Pons (tissue), 1 donor: ENCODE measurements at regions not wholly inside any gene's neighbourhood (a gene's known extent, or its start where the extent isn't known, plus 50 kb on each side); places are given as distances from the start of the nearest gene placed in this dataset.
"Not testable (repeated sequence)": the region's sequence is repeated elsewhere in the genome, so short reads cannot be mapped to it uniquely, and the experiment has no call there.

Experiments
- DNase-seq: peaks from one replicate; pipeline ENCODE4 v3.0.0-alpha.2; 2016; ENCODE audit warnings: low spot score

DNA sequence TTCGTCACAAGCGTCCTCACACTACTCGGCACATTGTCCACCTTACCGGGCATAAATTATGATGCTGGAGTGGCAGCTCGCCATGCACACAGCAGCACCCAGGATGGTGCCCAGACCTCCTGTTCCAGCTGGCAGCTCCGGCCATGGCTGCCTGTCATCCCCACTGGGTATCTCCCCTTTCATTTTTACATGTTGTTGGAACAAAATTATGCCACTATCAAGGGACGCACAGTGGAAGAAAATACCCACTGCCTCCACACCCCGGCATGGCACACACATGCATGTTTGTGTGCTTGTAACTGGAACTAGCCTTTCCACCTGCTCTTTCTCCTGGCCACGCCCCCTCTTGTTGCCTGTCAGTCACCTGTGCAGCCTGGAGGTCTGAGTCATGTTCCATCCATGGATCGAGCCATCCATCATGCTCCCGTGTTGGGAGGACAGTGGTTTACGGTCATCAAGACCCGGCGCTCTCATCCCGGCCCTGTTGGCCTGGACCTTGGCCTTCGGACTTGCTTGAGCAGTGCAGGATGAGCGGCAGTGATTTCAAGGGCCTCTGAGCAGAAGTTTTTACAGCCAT lies 1069.6 kb downstream of the BRD1 start:
- no peak for DNase-seq

DNA sequence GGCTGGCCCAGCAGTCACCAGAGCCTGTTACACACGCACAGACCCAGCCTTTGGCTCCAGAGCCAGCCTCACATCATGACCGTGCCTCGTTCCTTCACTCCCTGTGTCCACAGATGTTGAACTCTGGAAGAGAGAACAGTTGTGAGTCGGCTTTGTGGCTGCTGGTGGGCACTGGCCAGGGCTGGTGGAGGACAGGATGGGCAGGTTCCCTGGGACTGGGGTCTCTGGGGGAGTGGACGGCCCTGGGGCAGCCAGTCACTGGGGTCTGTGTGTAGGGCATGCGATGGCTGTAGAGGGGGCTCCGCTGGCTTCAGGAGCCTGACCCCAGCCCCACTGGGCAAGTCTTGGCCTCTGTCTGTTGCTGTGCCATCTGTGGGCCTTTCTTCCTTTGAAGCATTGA lies 1070.1 kb downstream of the BRD1 start:
- DNase-seq = no peak

DNA sequence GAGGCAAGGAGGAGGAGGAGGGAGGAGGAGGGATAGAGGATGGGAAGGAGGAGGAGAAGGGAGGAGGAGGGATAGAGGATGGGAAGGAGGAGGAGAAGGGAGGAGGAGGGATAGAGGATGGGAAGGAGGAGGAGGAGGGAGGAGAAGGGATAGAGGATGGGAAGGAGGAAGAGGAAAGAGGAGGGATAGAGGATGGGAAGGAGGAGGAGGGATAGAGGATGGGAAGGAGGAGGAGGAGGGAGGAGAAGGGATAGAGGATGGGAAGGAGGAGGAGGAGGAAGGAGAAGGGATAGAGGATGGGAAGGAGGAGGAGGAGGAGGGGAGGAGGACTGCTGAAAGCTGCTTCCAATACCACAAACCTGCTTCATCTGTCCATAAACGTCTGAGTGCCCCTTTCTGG lies 1070.5 kb downstream of the BRD1 start:
- not testable (repeated sequence) for DNase-seq

DNA sequence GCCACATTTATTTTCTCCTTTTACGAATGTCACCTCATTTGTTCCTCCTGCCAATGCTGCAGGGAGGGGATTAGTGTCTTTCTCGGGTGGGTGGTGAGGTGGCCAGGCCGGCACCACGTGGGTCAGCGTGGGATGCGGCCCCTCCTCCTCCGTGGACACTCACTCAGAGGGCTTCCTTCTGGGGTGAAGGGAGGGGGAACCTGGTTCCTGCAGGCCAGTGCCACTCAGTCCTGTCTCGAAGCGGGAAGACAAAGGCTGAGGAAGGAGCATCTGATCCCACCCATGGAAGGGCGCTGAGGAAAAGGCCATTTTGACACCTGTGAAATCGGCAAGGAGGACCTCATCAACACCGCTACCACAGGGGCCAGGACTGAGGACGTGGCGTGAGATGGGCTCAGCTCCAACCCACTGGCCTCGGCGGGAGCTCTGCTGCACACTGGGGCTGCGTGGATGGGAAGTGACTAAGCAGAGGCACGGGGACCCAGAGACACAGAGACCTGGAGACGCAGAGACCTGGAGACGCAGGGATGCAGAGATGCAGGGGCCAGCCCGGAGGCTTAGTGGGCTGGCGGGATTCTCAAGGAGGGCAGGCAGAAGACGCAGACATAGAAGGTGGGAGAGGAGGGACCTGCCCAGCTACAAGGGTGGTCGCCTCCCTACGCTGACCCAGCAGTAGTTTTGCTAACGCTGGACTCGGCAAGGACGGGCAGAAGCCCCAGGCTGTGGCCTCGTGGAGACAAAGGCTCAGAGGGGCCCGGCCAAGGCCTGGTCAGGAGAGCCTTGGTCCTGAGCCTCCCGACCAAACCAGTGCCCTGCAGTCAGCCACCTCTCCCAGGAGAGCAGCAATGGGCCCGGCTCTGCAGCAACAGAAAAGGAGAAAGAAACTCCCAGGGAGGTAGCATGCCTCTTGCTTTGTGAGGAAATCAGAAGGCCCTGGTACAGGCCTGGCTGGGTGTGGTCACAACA lies 1071.2 kb downstream of the BRD1 start:
- DNase-seq = no peak

DNA sequence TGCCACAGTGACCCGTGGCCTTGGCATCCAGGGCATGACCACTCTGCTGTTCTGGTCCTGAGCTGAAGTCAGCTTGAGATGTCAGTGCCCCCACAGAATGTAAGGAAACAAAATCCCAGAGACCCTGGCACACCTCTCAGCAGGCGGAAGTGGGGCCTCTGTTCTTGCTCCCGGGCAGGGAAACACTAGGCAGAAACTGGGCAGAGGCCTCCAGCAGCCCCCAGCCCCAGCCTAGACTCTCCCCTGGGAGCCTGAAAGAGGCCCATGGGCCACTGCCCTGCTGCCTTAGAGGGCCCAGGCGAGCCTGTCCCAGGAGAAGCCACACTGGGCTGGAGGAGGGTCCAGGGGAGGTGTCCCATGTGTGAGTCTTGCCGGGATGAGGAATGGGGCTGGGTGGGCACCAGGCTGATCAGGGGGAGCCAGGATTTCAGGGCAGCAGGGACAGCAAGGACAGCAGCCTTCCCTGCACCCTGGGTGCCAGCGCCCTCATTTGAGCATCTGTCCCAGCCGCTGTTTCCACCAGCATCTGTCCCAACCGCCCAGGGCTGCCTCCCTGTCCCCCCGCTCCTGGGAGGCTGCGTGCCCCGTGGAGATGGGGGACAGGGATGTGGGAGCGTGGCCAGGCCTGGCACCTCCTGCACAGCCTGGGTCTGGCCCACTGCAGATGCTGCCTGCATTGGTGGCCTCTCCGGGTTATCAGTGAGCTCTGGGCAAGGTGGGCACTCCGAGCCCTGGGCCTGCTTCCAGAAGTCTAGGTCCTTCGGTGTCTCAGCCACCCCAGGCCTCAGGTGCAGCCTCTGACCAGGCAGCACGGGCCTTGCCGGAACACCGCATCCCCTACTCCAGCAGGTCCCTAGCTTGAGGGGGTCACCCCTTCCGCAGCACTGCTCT lies 1072.4 kb downstream of the BRD1 start:
- no peak for DNase-seq

DNA sequence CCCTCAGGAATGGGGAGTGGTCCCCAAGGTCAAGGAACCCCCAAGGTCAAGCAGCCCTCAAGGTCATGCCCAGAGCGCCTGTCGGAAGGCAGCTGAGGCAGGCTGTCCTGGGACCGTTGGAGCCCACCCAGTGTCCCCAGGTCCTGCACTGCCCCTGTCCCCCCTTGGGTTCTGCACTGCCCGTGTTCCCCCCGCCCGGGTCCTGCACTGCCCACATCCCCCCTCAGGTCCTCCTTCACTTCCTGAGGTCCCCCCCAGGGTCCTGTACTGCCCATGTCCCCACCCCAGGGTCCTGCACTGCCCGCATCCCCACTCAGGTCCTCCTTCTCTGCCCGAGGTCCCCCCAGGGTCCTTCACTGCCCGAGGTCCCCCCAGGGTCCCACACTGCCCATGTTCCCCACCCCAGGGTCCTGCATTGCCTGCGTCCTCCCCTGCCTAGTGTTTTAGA lies 1073.0 kb downstream of the BRD1 start:
- no peak for DNase-seq

DNA sequence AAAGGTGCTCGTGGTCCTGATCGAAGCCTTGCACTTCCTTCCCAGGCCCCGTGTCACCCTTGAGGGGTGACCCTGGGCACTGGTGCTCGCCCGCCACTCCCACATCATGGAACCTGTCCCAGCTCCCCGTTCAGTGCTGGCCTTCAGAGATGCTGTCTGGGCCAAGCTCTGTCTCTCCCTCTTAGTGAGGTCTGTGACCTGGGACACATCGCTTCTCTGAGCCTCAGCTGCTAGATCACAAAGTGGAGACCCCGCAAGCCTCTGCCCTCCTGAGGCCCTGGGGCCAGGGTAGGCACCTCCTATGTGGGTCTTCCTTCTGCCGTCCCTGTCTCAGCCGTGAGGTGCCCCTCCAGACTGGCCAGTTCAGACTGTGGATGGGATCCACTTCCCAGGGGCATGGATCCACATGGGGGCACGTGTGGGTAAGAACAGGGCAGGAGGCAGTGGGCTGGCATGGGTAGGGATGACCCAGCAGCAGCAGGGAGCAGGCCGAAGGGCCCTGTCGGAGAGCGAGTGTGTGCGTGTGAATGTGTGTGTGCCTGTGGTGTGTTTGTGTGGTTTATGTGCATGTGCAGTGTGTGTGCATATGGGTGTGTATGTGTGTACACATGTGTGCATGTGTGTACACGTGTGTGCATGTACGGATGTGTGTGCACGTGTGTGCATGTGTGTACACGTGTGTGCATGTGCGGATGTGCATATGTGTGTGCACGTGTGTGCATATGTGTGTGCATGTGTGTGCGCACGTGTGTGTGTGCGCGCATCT lies 1073.7 kb downstream of the BRD1 start:
- DNase-seq = no peak

DNA sequence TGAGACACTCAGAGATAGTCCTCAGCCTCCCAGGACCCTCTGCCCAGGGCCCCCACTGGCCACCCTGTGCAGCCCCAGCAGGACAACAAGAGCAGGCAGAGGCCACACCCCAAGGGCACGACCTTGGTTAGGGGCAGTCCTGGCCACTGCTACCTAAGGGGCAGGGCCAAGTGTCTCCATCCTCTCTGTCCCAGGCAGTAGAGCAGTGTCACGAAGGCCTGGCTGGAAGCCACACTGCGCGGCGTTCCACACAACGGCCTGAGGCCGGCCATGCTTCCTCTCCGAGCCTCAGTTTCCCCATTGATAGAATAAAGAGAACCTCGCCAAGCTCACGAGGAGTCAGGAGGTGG lies 1074.3 kb downstream of the BRD1 start:
- no peak for DNase-seq

DNA sequence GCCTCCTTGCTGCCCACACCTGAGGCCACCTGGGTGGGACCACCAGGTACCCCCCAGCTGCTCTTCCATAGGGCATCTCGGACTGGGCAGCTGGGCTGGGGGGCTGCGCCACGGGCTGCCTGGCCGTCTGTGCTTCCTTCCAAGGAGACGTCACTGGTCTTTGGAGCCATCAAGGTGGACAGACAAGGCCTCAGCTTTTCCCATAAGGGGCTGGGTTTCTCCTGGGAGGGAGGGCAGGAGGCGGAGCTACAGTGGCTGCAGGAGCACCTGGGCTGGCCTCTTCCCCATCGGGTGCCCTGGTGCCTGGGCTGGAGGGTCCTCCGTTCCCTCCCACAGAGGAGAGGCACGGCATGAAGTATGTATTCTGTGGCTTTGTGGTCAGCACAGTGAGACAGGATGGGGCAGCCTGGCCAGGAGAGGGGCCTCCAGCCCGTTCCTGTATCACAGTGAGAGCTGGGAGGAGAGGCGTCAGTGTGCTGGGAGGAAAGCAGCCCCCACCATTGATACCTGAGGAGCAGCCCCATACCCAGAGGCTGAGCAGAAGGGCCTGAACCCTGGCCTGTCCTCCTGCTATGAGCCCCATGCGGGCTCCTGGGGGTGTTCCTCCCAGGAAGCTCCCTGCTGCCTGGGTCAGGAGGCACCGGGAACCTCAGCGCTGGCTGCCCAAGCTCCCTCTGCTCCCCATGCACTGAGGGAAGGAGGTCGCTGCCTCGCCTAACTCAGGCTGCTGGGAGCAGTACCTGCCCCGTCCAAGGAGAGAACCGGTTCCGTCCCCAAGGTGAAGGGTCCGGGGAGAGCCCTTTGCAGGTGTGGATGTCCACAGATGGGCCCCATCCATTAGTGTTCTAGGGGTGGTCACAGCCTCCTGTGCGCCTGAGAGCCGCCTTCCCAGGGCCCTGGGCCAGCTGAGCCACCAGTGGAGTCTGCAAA lies 1075.0 kb downstream of the BRD1 start:
- DNase-seq = no peak

DNA sequence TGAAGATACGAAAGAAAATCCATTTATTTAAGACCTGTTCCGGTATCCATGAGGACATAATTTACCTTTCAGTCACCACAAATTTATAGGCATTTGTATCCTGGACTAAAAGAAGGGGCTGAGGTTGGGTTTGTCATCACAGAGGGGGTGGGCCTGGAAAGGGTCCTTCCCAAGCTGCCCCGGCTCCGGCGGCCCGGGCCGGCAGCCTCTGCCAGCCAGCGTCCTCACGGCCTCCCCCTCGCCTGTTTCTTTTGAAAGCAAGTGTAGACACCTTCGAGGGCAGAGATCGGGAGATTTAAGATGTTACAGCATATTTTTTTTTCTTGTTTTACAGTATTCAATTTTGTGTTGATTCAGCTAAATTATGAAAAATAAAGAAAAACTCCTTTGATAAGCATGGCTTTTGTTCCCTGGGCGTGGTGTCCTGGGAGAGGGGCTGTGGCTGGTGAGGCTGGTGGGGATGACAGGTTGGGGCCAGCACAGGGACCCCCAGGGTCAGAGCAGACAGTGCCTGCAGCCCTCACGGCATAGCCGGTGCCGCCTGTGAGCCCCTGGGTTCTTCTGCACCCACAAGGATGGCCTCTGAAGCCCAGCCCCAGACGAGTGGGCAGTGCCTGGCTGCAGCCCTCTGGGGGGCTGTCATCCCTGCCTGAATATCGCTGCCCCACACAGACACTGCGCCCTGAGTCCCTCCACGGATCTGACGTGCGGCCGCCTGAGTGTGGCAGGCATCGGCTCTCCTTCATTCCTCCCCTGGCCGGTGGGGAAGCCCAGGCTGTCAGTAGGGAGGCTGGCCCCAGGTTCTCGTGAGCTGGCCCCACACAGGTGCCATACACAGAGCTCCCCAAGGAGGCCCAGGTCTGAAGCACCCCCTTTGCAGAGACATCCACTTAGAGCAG lies 1075.9 kb downstream of the BRD1 start:
- DNase-seq = no peak

DNA sequence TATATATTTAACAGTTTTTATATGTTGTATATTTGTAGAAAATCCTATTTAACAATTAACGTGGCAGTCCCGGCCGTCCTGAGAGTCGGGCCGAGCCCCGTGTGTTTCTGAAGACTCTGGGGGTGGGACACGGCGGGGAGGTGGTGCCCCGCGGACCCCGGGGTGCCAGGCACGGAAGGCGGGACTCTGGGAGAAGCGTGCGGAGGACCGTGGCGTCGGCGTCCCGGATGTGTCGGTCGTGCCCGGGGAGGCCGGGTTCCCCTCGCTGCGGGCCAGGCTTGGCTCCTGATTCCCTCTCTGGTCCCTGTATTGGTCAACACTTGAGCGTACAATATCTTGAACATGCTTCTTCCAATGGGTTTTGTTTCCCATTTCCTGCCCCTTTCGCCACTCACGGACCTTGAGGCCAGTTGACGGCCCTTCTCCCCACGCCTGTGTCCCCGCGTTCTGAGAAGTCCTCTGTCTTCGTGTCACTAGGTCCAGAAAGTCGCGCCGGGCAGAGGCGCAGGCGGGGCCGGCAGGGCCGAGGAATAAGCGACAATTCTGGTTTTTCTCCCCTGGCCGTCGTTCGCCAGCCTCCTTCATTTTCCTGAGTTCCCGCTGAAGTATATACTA lies 1076.7 kb downstream of the BRD1 start:
- no peak for DNase-seq

DNA sequence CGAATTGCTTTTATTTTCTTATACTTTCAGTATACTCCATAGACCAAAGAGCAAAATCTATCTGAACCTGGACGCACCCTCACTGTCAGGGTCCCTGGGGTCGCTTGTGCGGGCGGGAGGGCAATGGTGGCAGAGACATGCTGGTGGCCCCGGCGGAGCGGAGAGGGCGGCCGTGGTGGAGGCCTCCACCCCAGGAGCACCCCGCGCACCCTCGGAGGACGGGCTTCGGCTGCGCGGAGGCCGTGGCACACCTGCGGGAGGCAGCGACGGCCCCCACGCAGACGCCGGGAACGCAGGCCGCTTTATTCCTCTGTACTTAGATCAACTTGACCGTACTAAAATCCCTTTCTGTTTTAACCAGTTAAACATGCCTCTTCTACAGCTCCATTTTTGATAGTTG lies 1077.4 kb downstream of the BRD1 start:
- DNase-seq = no peak

DNA sequence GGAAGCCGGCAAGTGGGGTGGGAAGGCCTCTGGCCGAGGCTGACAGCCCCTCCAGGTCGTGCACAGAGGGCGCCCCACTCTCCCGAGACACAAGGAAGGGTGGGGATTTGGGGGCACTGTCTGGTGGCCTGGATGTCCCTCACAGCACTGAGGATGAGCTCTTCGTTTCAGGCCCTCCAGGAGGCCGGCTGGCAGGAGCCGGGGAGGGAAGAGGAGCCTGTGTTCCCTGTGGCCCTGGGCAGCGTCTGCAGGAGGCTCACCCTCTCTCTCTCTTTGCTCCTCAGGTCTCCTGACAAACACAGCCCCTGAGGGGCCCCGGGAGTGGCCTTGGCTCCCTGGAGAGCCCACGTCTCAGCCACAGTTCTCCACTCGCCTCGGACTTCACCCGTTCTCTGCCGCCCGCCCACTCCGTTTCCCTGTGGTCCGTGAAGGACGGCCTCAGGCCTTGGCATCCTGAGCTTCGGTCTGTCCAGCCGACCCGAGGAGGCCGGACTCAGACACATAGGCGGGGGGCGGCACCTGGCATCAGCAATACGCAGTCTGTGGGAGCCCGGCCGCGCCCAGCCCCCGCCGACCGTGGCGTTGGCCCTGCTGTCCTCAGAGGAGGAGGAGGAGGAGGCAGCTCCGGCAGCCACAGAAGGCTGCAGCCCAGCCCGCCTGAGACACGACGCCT lies 1078.0 kb downstream of the BRD1 start:
- no peak for DNase-seq

DNA sequence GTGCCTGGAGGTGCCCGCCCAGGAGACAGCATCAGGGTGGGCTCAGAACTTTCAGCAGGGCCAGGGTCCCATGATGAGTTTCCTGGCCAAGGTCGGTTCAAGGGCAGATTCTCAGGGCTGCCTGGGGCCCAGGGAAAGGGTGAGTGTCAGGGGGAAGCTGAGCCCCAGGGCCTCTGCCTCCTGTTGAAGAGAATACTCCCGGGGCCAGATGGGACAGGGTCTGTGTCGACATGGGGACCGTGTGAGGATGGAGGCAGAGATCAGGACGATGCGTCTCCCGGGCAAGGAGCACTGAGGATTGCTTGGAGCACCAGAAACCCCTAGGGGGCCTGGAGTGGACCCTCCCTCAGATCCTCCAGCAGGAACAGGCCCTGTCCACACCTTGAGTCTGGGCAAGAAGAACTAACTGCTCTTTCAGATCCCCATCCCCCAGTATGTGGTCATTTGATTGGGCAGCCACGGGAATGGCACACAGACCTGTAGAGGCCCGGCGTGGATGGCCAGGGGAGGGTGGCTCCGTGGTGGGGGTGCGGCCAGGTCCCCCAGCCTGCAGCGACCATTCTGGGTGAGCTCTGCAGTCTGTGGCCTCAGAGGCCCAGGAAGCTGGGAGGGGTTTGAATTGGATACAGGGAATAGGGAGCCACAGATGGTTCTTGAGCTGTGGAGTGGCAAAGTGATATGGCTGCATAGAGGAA lies 1078.7 kb downstream of the BRD1 start:
- DNase-seq = no peak

DNA sequence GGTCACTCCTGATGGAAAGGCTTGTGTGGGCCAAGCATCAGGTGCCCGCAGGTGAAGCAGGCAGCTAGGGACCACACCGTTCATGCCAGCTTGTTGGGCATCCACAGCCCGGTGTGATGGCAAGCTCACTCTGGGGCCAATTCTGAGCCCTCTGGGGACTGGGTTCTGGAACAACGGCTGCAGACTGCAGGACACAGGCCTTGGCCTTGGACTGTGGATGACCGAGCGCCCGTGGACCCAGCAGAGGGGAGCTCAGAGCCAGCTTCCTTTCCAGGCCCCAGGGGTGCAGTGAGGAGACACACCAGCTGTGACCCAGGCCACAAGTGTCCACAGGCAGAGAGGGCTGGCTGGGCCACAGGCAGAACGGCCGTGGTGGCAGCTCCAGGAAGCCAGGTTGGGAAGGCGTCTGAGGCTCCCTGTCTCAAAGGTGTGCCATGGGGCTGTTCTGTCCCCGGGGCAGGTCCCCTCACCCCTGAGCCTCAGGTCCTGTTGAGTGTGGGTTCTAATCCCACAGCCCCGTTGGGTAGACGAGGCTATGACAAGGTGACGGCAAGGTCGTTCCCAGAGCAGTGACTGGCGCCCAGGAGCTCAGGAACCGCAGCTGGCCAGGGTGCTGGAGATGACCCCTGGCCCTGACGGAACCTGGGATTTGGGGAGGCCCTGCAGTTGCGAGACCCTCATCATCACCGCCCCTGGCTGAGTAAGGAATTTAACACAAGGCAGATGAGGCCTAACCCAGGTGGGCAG lies 1079.4 kb downstream of the BRD1 start:
- no peak for DNase-seq

DNA sequence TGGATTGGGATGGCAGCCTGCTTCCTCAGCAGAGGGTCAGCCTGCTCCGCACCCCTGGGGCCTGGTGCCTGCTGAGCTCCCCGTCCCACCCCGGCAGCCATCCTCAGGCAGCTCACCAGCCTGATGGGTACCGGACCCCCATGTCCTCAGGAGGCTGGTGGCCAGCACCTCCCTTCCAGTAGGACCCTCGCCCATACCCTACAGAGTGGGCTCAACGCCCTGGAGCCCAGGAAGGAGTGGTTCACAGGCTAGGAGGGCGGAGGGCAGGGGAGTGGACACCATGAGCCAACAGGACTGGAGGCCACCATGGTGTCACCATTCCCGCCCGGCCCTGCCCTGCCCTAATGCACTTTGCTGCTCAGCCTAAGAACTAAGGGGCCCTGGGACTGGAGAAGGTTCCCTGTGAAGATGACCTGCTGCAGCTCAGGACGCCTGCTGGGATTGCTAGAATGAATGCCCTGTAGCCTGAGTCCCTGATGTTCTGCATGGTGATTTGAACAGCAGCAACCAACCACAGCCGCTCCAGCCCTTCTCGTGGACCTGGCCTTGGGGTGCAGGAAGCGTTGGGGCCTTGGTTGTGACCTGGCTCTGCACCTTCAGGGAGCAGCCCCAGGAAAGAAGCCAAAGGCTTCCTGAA lies 1080.8 kb downstream of the BRD1 start:
- DNase-seq = no peak
